ENCODE measurements at regions not wholly inside any gene's neighbourhood (a gene's known extent, or its start where the extent isn't known, plus 50 kb on each side); places are given as distances from the start of the nearest gene placed in this dataset.
"Not testable (repeated sequence)": the region's sequence is repeated elsewhere in the genome, so short reads cannot be mapped to it uniquely, and the experiment has no call there.

DNA sequence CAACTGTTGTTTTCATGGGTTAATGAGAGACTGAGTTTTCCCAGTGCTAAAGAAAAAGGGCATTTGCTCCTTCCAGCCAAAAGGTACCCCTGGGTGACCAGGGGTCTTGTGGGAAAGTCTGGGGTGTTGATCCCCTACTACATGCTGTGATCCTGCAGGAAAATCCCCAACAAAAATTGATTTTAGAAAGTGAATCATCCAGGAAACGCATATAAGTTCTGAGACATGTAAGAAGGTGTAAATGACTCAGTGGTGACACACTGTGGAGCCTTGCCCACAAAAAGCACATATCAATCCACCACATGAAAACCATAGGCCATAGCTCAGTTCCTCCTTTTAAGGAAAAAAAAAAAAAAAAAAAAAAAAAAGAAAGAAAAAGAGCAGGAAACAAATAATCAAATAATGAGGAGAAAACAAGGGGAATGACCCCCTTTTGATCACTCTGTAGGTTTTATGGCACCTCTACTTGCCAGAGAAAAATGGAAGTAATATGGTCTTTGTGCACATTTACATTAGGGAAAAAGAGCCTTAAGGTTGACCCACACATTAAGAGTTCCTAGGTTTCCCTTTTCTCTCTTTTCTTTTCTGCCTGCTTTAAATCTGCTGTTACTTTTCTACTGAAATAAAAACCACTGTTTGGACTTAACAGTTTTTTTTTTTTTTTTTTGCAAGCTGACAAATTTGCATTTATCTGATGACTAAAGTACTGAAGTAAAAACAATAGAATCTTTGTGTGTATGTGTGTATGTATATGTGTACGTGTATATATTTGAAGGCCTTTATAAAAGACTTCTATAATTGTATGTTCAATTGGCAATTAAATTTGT is 386.0 kb downstream of the KIF20B start:
- H3K9me3 ChIP-seq (ENCODE audit: control insufficient read depth in 2 of 2, low read length in 2 of 2) = no peaks in the 10 kb centered on the region
- H3K27me3 ChIP-seq (ENCODE audit: control insufficient read depth in 2 of 2, insufficient read depth in 2 of 2, low read length in 2 of 2) = no peaks in the 10 kb centered on the region
- no peak overlapping the region for H3K4me3 ChIP-seq (ENCODE audit: low read length in 2 of 2)
- H3K9ac ChIP-seq (ENCODE audit: low read depth in 1 of 2, low read length in 2 of 2) = no peak overlapping the region
- no peak overlapping the region for H3K27ac ChIP-seq (ENCODE audit: low read depth in 2 of 2, low read length in 2 of 2)
- no peaks in the 10 kb centered on the region for H3K36me3 ChIP-seq (ENCODE audit: control insufficient read depth in 2 of 2, insufficient read depth in 2 of 2, low read length in 2 of 2)
- H3K4me1 ChIP-seq (ENCODE audit: control insufficient read depth in 2 of 2, insufficient read depth in 2 of 2, low read length in 2 of 2) = no peaks in the 10 kb centered on the region

DNA sequence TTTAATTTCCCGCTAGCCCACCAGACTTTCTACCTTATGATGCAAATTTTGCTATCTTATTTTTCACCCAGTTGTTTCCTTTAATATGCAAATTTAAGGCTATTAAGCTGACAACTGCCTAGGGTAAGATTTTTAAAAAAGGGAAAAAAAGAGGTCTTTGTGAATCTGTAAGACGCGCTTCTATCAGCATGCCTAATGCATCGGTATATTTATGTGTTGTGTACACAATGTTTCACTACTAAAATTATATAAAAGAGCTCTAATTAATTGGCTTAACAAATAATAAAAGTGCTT is 386.6 kb downstream of the KIF20B start:
- no peak overlapping the region for H3K4me3 ChIP-seq (ENCODE audit: low read length in 2 of 2)
- no peaks in the 10 kb centered on the region for H3K4me1 ChIP-seq (ENCODE audit: control insufficient read depth in 2 of 2, insufficient read depth in 2 of 2, low read length in 2 of 2)
- no peaks in the 10 kb centered on the region for H3K27me3 ChIP-seq (ENCODE audit: control insufficient read depth in 2 of 2, insufficient read depth in 2 of 2, low read length in 2 of 2)

GRCh38 chr10:90089719-90090118 is 388.3 kb downstream of the KIF20B start:
- H3K36me3 ChIP-seq (ENCODE audit: control insufficient read depth in 2 of 2, insufficient read depth in 2 of 2, low read length in 2 of 2) = no peaks in the 10 kb centered on the region
- no peak overlapping the region for H3K9ac ChIP-seq (ENCODE audit: low read depth in 1 of 2, low read length in 2 of 2)
- no peak overlapping the region for H3K4me3 ChIP-seq (ENCODE audit: low read length in 2 of 2)
- no peak overlapping the region for H3K27ac ChIP-seq (ENCODE audit: low read depth in 2 of 2, low read length in 2 of 2)
- no peaks in the 10 kb centered on the region for H3K27me3 ChIP-seq (ENCODE audit: control insufficient read depth in 2 of 2, insufficient read depth in 2 of 2, low read length in 2 of 2)
- H3K9me3 ChIP-seq (ENCODE audit: control insufficient read depth in 2 of 2, low read length in 2 of 2) = no peaks in the 10 kb centered on the region
- no peaks in the 10 kb centered on the region for H3K4me1 ChIP-seq (ENCODE audit: control insufficient read depth in 2 of 2, insufficient read depth in 2 of 2, low read length in 2 of 2)

More for the DNA sequence above, 386.6 kb downstream of the KIF20B start:
- H3K27ac ChIP-seq (ENCODE audit: low read depth in 2 of 2, low read length in 2 of 2) = no peak overlapping the region
- H3K36me3 ChIP-seq (ENCODE audit: control insufficient read depth in 2 of 2, insufficient read depth in 2 of 2, low read length in 2 of 2) = no peaks in the 10 kb centered on the region
- H3K9me3 ChIP-seq (ENCODE audit: control insufficient read depth in 2 of 2, low read length in 2 of 2) = no peaks in the 10 kb centered on the region
- no peak overlapping the region for H3K9ac ChIP-seq (ENCODE audit: low read depth in 1 of 2, low read length in 2 of 2)

GRCh38 chr10:90096196-90096595 is 394.8 kb downstream of the KIF20B start:
- no peaks in the 10 kb centered on the region for H3K36me3 ChIP-seq (ENCODE audit: control insufficient read depth in 2 of 2, insufficient read depth in 2 of 2, low read length in 2 of 2)
- H3K9me3 ChIP-seq (ENCODE audit: control insufficient read depth in 2 of 2, low read length in 2 of 2) = no peaks in the 10 kb centered on the region
- no peak overlapping the region for H3K27ac ChIP-seq (ENCODE audit: low read depth in 2 of 2, low read length in 2 of 2)
- no peaks in the 10 kb centered on the region for H3K27me3 ChIP-seq (ENCODE audit: control insufficient read depth in 2 of 2, insufficient read depth in 2 of 2, low read length in 2 of 2)
- no peaks in the 10 kb centered on the region for H3K4me1 ChIP-seq (ENCODE audit: control insufficient read depth in 2 of 2, insufficient read depth in 2 of 2, low read length in 2 of 2)
- no peak overlapping the region for H3K4me3 ChIP-seq (ENCODE audit: low read length in 2 of 2)
- H3K9ac ChIP-seq (ENCODE audit: low read depth in 1 of 2, low read length in 2 of 2) = no peak overlapping the region

- H3K36me3 ChIP-seq (ENCODE audit: control insufficient read depth in 2 of 2, insufficient read depth in 2 of 2, low read length in 2 of 2); H3K27ac ChIP-seq (ENCODE audit: low read depth in 2 of 2, low read length in 2 of 2); H3K27me3 ChIP-seq (ENCODE audit: control insufficient read depth in 2 of 2, insufficient read depth in 2 of 2, low read length in 2 of 2); H3K4me1 ChIP-seq (ENCODE audit: control insufficient read depth in 2 of 2, insufficient read depth in 2 of 2, low read length in 2 of 2); H3K4me3 ChIP-seq (ENCODE audit: low read length in 2 of 2); H3K9ac ChIP-seq (ENCODE audit: low read depth in 1 of 2, low read length in 2 of 2); H3K9me3 ChIP-seq (ENCODE audit: control insufficient read depth in 2 of 2, low read length in 2 of 2): not testable (repeated sequence)
These were observed 406.2 kb downstream of the KIF20B start for GRCh38 chr10:90107581-90107980.

GRCh38 chr10:90111671-90112070 is 410.3 kb downstream of the KIF20B start:
- H3K9ac ChIP-seq (ENCODE audit: low read depth in 1 of 2, low read length in 2 of 2) = no peak overlapping the region
- no peaks in the 10 kb centered on the region for H3K9me3 ChIP-seq (ENCODE audit: control insufficient read depth in 2 of 2, low read length in 2 of 2)
- no peaks in the 10 kb centered on the region for H3K27me3 ChIP-seq (ENCODE audit: control insufficient read depth in 2 of 2, insufficient read depth in 2 of 2, low read length in 2 of 2)
- H3K36me3 ChIP-seq (ENCODE audit: control insufficient read depth in 2 of 2, insufficient read depth in 2 of 2, low read length in 2 of 2) = no peaks in the 10 kb centered on the region
- H3K4me3 ChIP-seq (ENCODE audit: low read length in 2 of 2) = no peak overlapping the region
- H3K4me1 ChIP-seq (ENCODE audit: control insufficient read depth in 2 of 2, insufficient read depth in 2 of 2, low read length in 2 of 2) = no peaks in the 10 kb centered on the region
- no peak overlapping the region for H3K27ac ChIP-seq (ENCODE audit: low read depth in 2 of 2, low read length in 2 of 2)

- no peaks in the 10 kb centered on the region for H3K27me3 ChIP-seq (ENCODE audit: control insufficient read depth in 2 of 2, insufficient read depth in 2 of 2, low read length in 2 of 2)
- H3K9me3 ChIP-seq (ENCODE audit: control insufficient read depth in 2 of 2, low read length in 2 of 2) = no peaks in the 10 kb centered on the region
- no peak overlapping the region for H3K4me3 ChIP-seq (ENCODE audit: low read length in 2 of 2)
- no peak overlapping the region for H3K9ac ChIP-seq (ENCODE audit: low read depth in 1 of 2, low read length in 2 of 2)
- H3K36me3 ChIP-seq (ENCODE audit: control insufficient read depth in 2 of 2, insufficient read depth in 2 of 2, low read length in 2 of 2) = no peaks in the 10 kb centered on the region
- no peak overlapping the region for H3K27ac ChIP-seq (ENCODE audit: low read depth in 2 of 2, low read length in 2 of 2)
- no peaks in the 10 kb centered on the region for H3K4me1 ChIP-seq (ENCODE audit: control insufficient read depth in 2 of 2, insufficient read depth in 2 of 2, low read length in 2 of 2)
These were observed 411.3 kb downstream of the KIF20B start for GRCh38 chr10:90112681-90113080.

DNA sequence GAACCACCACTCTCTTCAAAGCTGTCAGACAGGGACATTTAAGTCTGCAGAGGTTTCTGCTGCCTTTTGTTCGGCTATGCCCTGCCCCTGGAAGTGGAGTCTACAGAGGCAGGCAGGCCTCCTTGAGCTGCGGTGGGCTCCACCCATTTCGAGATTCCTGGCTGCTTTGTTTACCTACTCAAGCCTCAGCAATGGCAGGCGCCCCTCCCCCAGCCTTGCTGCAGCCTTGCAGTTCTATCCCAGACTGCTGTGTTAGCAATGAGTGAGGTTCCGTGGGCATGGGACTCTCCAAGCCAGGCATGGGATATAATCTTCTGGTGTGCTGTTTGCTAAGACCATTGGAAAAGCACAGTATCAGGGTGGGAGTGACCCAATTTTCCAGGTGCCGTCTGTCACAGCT is 417.2 kb downstream of the KIF20B start:
- H3K9ac ChIP-seq (ENCODE audit: low read depth in 1 of 2, low read length in 2 of 2); H3K4me3 ChIP-seq (ENCODE audit: low read length in 2 of 2); H3K4me1 ChIP-seq (ENCODE audit: control insufficient read depth in 2 of 2, insufficient read depth in 2 of 2, low read length in 2 of 2); H3K27me3 ChIP-seq (ENCODE audit: control insufficient read depth in 2 of 2, insufficient read depth in 2 of 2, low read length in 2 of 2); H3K9me3 ChIP-seq (ENCODE audit: control insufficient read depth in 2 of 2, low read length in 2 of 2); H3K27ac ChIP-seq (ENCODE audit: low read depth in 2 of 2, low read length in 2 of 2); H3K36me3 ChIP-seq (ENCODE audit: control insufficient read depth in 2 of 2, insufficient read depth in 2 of 2, low read length in 2 of 2): not testable (repeated sequence)

- not testable (repeated sequence) for H3K9ac ChIP-seq (ENCODE audit: low read depth in 1 of 2, low read length in 2 of 2); H3K9me3 ChIP-seq (ENCODE audit: control insufficient read depth in 2 of 2, low read length in 2 of 2); H3K4me3 ChIP-seq (ENCODE audit: low read length in 2 of 2); H3K27me3 ChIP-seq (ENCODE audit: control insufficient read depth in 2 of 2, insufficient read depth in 2 of 2, low read length in 2 of 2); H3K27ac ChIP-seq (ENCODE audit: low read depth in 2 of 2, low read length in 2 of 2); H3K4me1 ChIP-seq (ENCODE audit: control insufficient read depth in 2 of 2, insufficient read depth in 2 of 2, low read length in 2 of 2); H3K36me3 ChIP-seq (ENCODE audit: control insufficient read depth in 2 of 2, insufficient read depth in 2 of 2, low read length in 2 of 2)
These were observed 418.4 kb downstream of the KIF20B start for GRCh38 chr10:90119631-90120280.

DNA sequence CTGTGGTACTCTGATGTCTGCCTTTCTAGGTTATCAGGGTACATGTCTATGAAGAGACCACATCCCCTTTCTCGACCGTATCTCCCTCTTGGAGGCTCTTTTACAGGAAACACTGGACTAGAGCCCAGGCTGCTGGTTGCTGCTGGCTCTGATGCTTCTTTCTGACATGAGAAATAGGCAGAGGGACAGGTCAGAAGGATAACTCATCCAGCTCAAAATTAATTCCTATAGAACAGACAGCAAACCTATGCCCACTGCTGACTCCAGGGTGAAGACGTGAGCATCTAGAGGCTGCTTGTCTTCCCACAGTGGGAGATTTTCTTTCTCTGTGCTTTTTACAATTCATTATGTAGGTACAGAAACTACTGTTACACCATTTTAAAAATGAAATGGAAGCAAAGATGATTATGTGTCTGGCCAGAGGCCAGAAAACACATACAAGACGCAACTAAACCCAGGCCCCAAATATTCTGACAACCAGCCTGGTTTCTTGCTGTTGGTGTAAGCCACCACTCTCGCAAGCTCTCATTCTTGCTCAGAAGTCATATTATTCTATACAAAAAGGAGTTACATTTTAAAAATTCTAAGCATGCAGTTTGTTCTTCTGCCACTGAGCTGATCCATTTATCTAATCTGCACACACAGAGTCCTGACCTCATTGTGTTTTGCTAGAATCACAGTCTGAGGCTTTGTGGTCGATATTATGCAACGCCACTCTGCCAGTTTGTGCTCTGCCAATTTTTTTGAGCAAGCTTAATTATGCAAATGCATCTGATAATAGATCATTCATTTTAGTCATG is 424.3 kb downstream of the KIF20B start:
- Histone ChIP-seq H3K9me3 (ENCODE audit: control insufficient read depth in 2 of 2, low read length in 2 of 2) (no peaks in the 10 kb centered on the region), H3K27me3 (ENCODE audit: control insufficient read depth in 2 of 2, insufficient read depth in 2 of 2, low read length in 2 of 2) (no peaks in the 10 kb centered on the region), H3K4me3 (ENCODE audit: low read length in 2 of 2) (no peak overlapping the region), H3K4me1 (ENCODE audit: control insufficient read depth in 2 of 2, insufficient read depth in 2 of 2, low read length in 2 of 2) (no peaks in the 10 kb centered on the region), H3K27ac (ENCODE audit: low read depth in 2 of 2, low read length in 2 of 2) (no peak overlapping the region), H3K9ac (ENCODE audit: low read depth in 1 of 2, low read length in 2 of 2) (no peak overlapping the region), H3K36me3 (ENCODE audit: control insufficient read depth in 2 of 2, insufficient read depth in 2 of 2, low read length in 2 of 2) (no peaks in the 10 kb centered on the region)
